ENCODE measurements at regions not wholly inside any gene's neighbourhood (a gene's known extent, or its start where the extent isn't known, plus 50 kb on each side); places are given as distances from the start of the nearest gene placed in this dataset.

- no peak overlapping the region for H3K4me3 ChIP-seq (ENCODE audit: low read depth, low read length)
- TF ChIP-seq CTCF (IDR thresholded peaks at IDR 0.05; ENCODE audit: control insufficient read depth, extremely low read depth, insufficient read depth), result no peak
- DNase-seq (ENCODE audit: low read depth), result no peak
Observed at GRCh38 chr16:49951574-49952195, 73.3 kb upstream of the CNEP1R1 start.

GRCh38 chr16:49952386-49952785 is 72.6 kb upstream of the CNEP1R1 start:
- no peak overlapping the region for H3K4me3 ChIP-seq (ENCODE audit: low read depth, low read length)
- no peak for TF ChIP-seq CTCF (IDR thresholded peaks at IDR 0.05; ENCODE audit: control insufficient read depth, extremely low read depth, insufficient read depth)
- DNase-seq (ENCODE audit: low read depth), result no peak

GRCh38 chr16:49953090-49953489 is 71.9 kb upstream of the CNEP1R1 start:
- no peak for TF ChIP-seq CTCF (IDR thresholded peaks at IDR 0.05; ENCODE audit: control insufficient read depth, extremely low read depth, insufficient read depth)
- H3K4me3 ChIP-seq (ENCODE audit: low read depth, low read length), result no peak overlapping the region
- no peak for DNase-seq (ENCODE audit: low read depth)

- no peak for DNase-seq (ENCODE audit: low read depth)
- no peak overlapping the region for H3K4me3 ChIP-seq (ENCODE audit: low read depth, low read length)
- TF ChIP-seq CTCF (IDR thresholded peaks at IDR 0.05; ENCODE audit: control insufficient read depth, extremely low read depth, insufficient read depth), result no peak
Observed at GRCh38 chr16:49955858-49956257, 69.2 kb upstream of the CNEP1R1 start.

GRCh38 chr16:49956915-49957314 is 68.1 kb upstream of the CNEP1R1 start:
- H3K4me3 ChIP-seq (ENCODE audit: low read depth, low read length), result no peak overlapping the region
- TF ChIP-seq CTCF (IDR thresholded peaks at IDR 0.05; ENCODE audit: control insufficient read depth, extremely low read depth, insufficient read depth), result no peak
- DNase-seq (ENCODE audit: low read depth), result no peak

GRCh38 chr16:49958448-49958847 is 66.6 kb upstream of the CNEP1R1 start:
- H3K4me3 ChIP-seq (ENCODE audit: low read depth, low read length), result no peak overlapping the region
- TF ChIP-seq CTCF (IDR thresholded peaks at IDR 0.05; ENCODE audit: control insufficient read depth, extremely low read depth, insufficient read depth), result no peak
- no peak for DNase-seq (ENCODE audit: low read depth)

Measured in LNCaP clone FGC (cell line).